H9 (cell line): ENCODE measurements at regions not wholly inside any gene's neighbourhood (a gene's known extent, or its start where the extent isn't known, plus 50 kb on each side); places are given as distances from the start of the nearest gene placed in this dataset.

Source experiments
- DNase-seq: peaks from one replicate; pipeline ENCODE4 v3.0.0-alpha.2; 2017
- H2AFZ ChIP-seq: one replicate; pipeline ENCODE4 v1.6.1; 2013; ENCODE audit warnings: mild to moderate bottlenecking, low read length, control low read depth, moderate library complexity
- H2AK5ac ChIP-seq: 2 replicates; pipeline ENCODE4 v1.6.1; 2013; ENCODE audit warnings: low read length, control low read depth, mixed read lengths; ENCODE audit not compliant: insufficient read length
- H2BK120ac ChIP-seq: one replicate; pipeline ENCODE4 v1.6.1; 2013; ENCODE audit warnings: low read depth, mild to moderate bottlenecking, low read length, control low read depth, inconsistent platforms; ENCODE audit not compliant: poor library complexity, severe bottlenecking
- H2BK12ac ChIP-seq: 2 replicates; pipeline ENCODE4 v1.6.1; 2013; ENCODE audit warnings: low read length, control low read depth, mixed read lengths, low read depth; ENCODE audit not compliant: insufficient read length
- H2BK15ac ChIP-seq: 2 replicates; pipeline ENCODE4 v1.6.1; 2013; ENCODE audit warnings: low read depth, low read length, control low read depth
- H2BK20ac ChIP-seq: one replicate; pipeline ENCODE4 v1.6.1; 2013; ENCODE audit warnings: low read depth, mild to moderate bottlenecking, low read length, control low read depth, inconsistent platforms; ENCODE audit not compliant: poor library complexity, severe bottlenecking
- H2BK5ac ChIP-seq: 2 replicates; pipeline ENCODE4 v1.6.1; 2013; ENCODE audit warnings: low read length, control low read depth, mixed read lengths; ENCODE audit not compliant: insufficient read length
- H3K14ac ChIP-seq: 2 replicates; pipeline ENCODE4 v1.6.1; 2013; ENCODE audit warnings: low read length, control low read depth; ENCODE audit not compliant: insufficient read depth
- H3K18ac ChIP-seq: 2 replicates; pipeline ENCODE4 v1.6.1; 2013; ENCODE audit warnings: low read depth, mild to moderate bottlenecking, mixed read lengths, low read length, control low read depth; ENCODE audit not compliant: insufficient read length
- H3K23ac ChIP-seq: 2 replicates; pipeline ENCODE4 v1.6.1; 2013; ENCODE audit warnings: low read length, control low read depth, mixed read lengths, low read depth; ENCODE audit not compliant: insufficient read length
- H3K23me2 ChIP-seq: 2 replicates; pipeline ENCODE4 v1.6.1; 2013; ENCODE audit warnings: low read depth, mild to moderate bottlenecking, mixed read lengths, low read length, control low read depth; ENCODE audit not compliant: insufficient read length, poor library complexity, severe bottlenecking
- H3K27ac ChIP-seq: 2 replicates; pipeline ENCODE4 v1.5.1; 2013; ENCODE audit warnings: low read length, control low read depth, mixed read lengths, low read depth; ENCODE audit not compliant: insufficient read length
- H3K27me3 ChIP-seq: 2 replicates; pipeline ENCODE4 v1.6.1; 2013; ENCODE audit warnings: low read length, control low read depth, inconsistent platforms; ENCODE audit not compliant: insufficient read depth
- H3K4ac ChIP-seq: 2 replicates; pipeline ENCODE4 v1.6.1; 2013; ENCODE audit warnings: low read depth, mild to moderate bottlenecking, control low read depth, inconsistent platforms, low read length, moderate library complexity
- H3K4me1 ChIP-seq: 2 replicates; pipeline ENCODE4 v1.6.1; 2013; ENCODE audit warnings: low read length, control low read depth, inconsistent platforms; ENCODE audit not compliant: insufficient read depth
- H3K4me2 ChIP-seq: 2 replicates; pipeline ENCODE4 v1.6.1; 2013; ENCODE audit warnings: low read length, control low read depth, mixed read lengths; ENCODE audit not compliant: insufficient read length, insufficient read depth
- H3K56ac ChIP-seq: 2 replicates; pipeline ENCODE4 v1.6.1; 2013; ENCODE audit warnings: low read depth, mild to moderate bottlenecking, mixed read lengths, low read length, control low read depth; ENCODE audit not compliant: insufficient read length
- H3K79me1 ChIP-seq: 2 replicates; pipeline ENCODE4 v1.6.1; 2013; ENCODE audit warnings: low read depth, mild to moderate bottlenecking, moderate library complexity, low read length, control low read depth, inconsistent platforms; ENCODE audit not compliant: insufficient read depth, poor library complexity, severe bottlenecking
- H3K79me2 ChIP-seq: 2 replicates; pipeline ENCODE4 v1.6.1; 2013; ENCODE audit warnings: low read length, control low read depth, inconsistent platforms; ENCODE audit not compliant: insufficient read depth
- H3K9ac ChIP-seq: 2 replicates; pipeline ENCODE4 v1.6.1; 2013; ENCODE audit warnings: low read length, control low read depth, mixed read lengths; ENCODE audit not compliant: insufficient read length; ENCODE audit errors: extremely low read depth
- H3K9me3 ChIP-seq: one replicate; pipeline ENCODE4 v1.6.1; 2013; ENCODE audit warnings: low read depth, low read length, inconsistent platforms; ENCODE audit not compliant: control insufficient read depth
- H3T11ph ChIP-seq: one replicate; pipeline ENCODE4 v1.6.1; 2013; ENCODE audit warnings: mild to moderate bottlenecking, low read length, control low read depth, inconsistent platforms
- H4K20me1 ChIP-seq: one replicate; pipeline ENCODE4 v1.6.1; 2013; ENCODE audit not compliant: control insufficient read depth, insufficient read length, insufficient read depth
- H4K5ac ChIP-seq: 2 replicates; pipeline ENCODE4 v1.6.1; 2013; ENCODE audit warnings: low read depth, mild to moderate bottlenecking, mixed read lengths, low read length, control low read depth; ENCODE audit not compliant: insufficient read length
- H4K8ac ChIP-seq: replicated peaks from 2 replicates; pipeline ENCODE4 v1.6.1; 2013; ENCODE audit warnings: low read length, control low read depth, mixed read lengths, low read depth; ENCODE audit not compliant: insufficient read length
- H4K91ac ChIP-seq: 2 replicates; pipeline ENCODE4 v1.6.1; 2013; ENCODE audit warnings: low read depth, mild to moderate bottlenecking, moderate library complexity, mixed read lengths, low read length, control low read depth; ENCODE audit not compliant: insufficient read length
- H3K27ac Mint-ChIP-seq, 3 experiments: 2 replicates in 2 of 3; 3 replicates in 1 of 3; pipeline ENCODE4 v1.8.0; 2020 to 2021; ENCODE audit warnings: mixed read lengths in 3 of 3, mild to moderate bottlenecking in 1 of 3, moderate library complexity in 1 of 3
- H3K27me3 Mint-ChIP-seq: 2 replicates; pipeline ENCODE4 v1.8.0; 2021; ENCODE audit warnings: low read depth, mild to moderate bottlenecking, moderate library complexity, mixed read lengths
- H3K36me3 Mint-ChIP-seq, 3 experiments: 2 replicates in 2 of 3; 3 replicates in 1 of 3; pipeline ENCODE4 v1.8.0; 2020 to 2021; ENCODE audit warnings: low read depth in 3 of 3, mixed read lengths in 3 of 3; ENCODE audit not compliant: insufficient read depth in 1 of 3
- H3K4me1 Mint-ChIP-seq, 2 experiments: 2 replicates each; pipeline ENCODE4 v1.8.0; 2020; ENCODE audit warnings: mixed read lengths in 2 of 2
- H3K4me3 Mint-ChIP-seq, 2 experiments: 2 replicates in 1 of 2; 3 replicates in 1 of 2; pipeline ENCODE4 v1.8.0; 2020 to 2021; ENCODE audit warnings: mild to moderate bottlenecking in 2 of 2, mixed read lengths in 2 of 2, moderate library complexity in 1 of 2
- H3K9me3 Mint-ChIP-seq, 2 experiments: 2 replicates in 1 of 2; 3 replicates in 1 of 2; pipeline ENCODE4 v1.8.0; 2020; ENCODE audit warnings: mild to moderate bottlenecking in 2 of 2, mixed read lengths in 2 of 2, moderate library complexity in 1 of 2
- CTCF ChIP-seq: fragments of 200-600 bp; sonication (generic); conservative IDR thresholded peaks from 3 replicates; pipeline ENCODE4 v1.8.0; 2021; ENCODE audit warnings: antibody characterized with exemption, mild to moderate bottlenecking
- WGBS: extraction: QIAGEN DNeasy Blood & Tissue Kit; methylation state at CpG from one replicate; pipeline ENCODE4 v1.1.7; 2013; ENCODE audit warnings: missing lambda C conversion rate, low lambda C conversion rate, mixed read lengths; ENCODE audit not compliant: insufficient read length; ENCODE audit errors: extremely low coverage; 5-methylcytosine and 5-hydroxymethylcytosine counted together

GRCh38 chr4:178066338-178066941, 624.2 kb upstream of the AGA start:
- H2BK120ac ChIP-seq: no peak overlapping the region
- no peak overlapping the region for H2AK5ac ChIP-seq
- H3K27me3 ChIP-seq: no peaks in the 10 kb centered on the region
- H2AFZ ChIP-seq: no peak overlapping the region
- H4K8ac ChIP-seq: no peak overlapping the region
- no peak for DNase-seq
- no peaks in the 10 kb centered on the region for H3K79me2 ChIP-seq
- H4K5ac ChIP-seq: no peak overlapping the region
- H3K23me2 ChIP-seq: no peaks in the 10 kb centered on the region
- no peaks in the 10 kb centered on the region; the same call in 1 of the 2 replicates for H3K4me1 ChIP-seq
- Mint-ChIP-seq H3K27ac (no peak overlapping the region), H3K4me1 (peaks cover 7 to 9% of the 10 kb centered on the region in 2 experiments; a peak in 3 of 4 replicates), H3K27me3 (no peaks in the 10 kb centered on the region), H3K9me3 (no peaks in the 10 kb centered on the region), H3K36me3 (no peaks in the 10 kb centered on the region), H3K4me3 (no peak overlapping the region)
- no peak overlapping the region for H2BK15ac ChIP-seq
- H3K4me2 ChIP-seq: no peak overlapping the region
- H2BK5ac ChIP-seq: no peak overlapping the region
- H3T11ph ChIP-seq: no peak overlapping the region
- H3K56ac ChIP-seq: no peak overlapping the region
- H3K14ac ChIP-seq: no peak overlapping the region
- H3K18ac ChIP-seq: no peak overlapping the region
- H3K23ac ChIP-seq: no peak overlapping the region
- no peak overlapping the region for H3K27ac ChIP-seq
- H3K9ac ChIP-seq: no peak overlapping the region
- no peak overlapping the region for H2BK12ac ChIP-seq
- H4K91ac ChIP-seq: no peak overlapping the region
- WGBS: no CpG with 5 or more reads among the region's 2 CpGs
- no peaks in the 10 kb centered on the region for H4K20me1 ChIP-seq
- no peak overlapping the region for H2BK20ac ChIP-seq
- no peaks in the 10 kb centered on the region for H3K79me1 ChIP-seq
- no peak overlapping the region for H3K4ac ChIP-seq
- no peak for TF ChIP-seq CTCF
- H3K9me3 ChIP-seq: no peaks in the 10 kb centered on the region
